Choroid plexus epithelial cell (primary cell): ENCODE measurements at regions not wholly inside any gene's neighbourhood (a gene's known extent, or its start where the extent isn't known, plus 50 kb on each side); places are given as distances from the start of the nearest gene placed in this dataset.

Experiments
- DNase-seq: peaks from one replicate; pipeline ENCODE4 v3.0.0-alpha.2; 2010; ENCODE audit warnings: low read depth
- H3K4me3 ChIP-seq: 2 replicates; pipeline ENCODE4 v1.5.1; 2011; ENCODE audit warnings: low read depth, mild to moderate bottlenecking, control low read depth, low read length, moderate library complexity
- TF ChIP-seq, protein P1 (sequence below): conservative IDR thresholded peaks from 2 replicates; pipeline ENCODE4 v1.5.1; 2011; ENCODE audit warnings: low read depth, mild to moderate bottlenecking, control low read depth, inconsistent platforms, low read length, moderate library complexity

- DNase-seq = no peak
- TF ChIP-seq, protein P1, sequence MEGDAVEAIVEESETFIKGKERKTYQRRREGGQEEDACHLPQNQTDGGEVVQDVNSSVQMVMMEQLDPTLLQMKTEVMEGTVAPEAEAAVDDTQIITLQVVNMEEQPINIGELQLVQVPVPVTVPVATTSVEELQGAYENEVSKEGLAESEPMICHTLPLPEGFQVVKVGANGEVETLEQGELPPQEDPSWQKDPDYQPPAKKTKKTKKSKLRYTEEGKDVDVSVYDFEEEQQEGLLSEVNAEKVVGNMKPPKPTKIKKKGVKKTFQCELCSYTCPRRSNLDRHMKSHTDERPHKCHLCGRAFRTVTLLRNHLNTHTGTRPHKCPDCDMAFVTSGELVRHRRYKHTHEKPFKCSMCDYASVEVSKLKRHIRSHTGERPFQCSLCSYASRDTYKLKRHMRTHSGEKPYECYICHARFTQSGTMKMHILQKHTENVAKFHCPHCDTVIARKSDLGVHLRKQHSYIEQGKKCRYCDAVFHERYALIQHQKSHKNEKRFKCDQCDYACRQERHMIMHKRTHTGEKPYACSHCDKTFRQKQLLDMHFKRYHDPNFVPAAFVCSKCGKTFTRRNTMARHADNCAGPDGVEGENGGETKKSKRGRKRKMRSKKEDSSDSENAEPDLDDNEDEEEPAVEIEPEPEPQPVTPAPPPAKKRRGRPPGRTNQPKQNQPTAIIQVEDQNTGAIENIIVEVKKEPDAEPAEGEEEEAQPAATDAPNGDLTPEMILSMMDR = no peak
- no peak overlapping the region for H3K4me3 ChIP-seq
Observed at GRCh38 chr7:81534446-81534845, 235.4 kb downstream of the HGF start.

GRCh38 chr7:81533931-81534330 lies 235.9 kb downstream of the HGF start:
- TF ChIP-seq, protein P1 = no peak
- no peak overlapping the region for H3K4me3 ChIP-seq
- DNase-seq = no peak

DNA sequence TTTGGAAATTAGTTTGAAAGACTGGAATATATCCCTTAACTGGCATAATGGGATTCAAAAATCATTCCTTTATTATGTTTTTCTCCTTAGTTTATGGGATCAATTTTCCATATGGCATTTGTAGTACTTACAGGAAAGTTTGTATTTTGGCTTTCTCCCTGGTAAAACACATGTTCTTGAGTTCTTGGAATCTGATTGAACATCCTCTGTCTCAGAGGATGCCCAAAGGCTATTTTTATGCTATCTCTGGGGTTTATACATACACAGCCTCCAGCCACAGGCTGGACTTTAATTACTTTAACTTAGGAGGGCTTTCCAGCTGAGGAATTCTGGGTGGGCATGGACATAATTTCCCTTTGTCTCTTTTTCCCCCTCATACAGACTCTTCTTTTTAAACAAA lies 236.4 kb downstream of the HGF start:
- no peak overlapping the region for H3K4me3 ChIP-seq
- TF ChIP-seq, protein P1 = no peak
- DNase-seq = no peak

GRCh38 chr7:81529785-81530184 lies 240.1 kb downstream of the HGF start:
- no peak overlapping the region for H3K4me3 ChIP-seq
- TF ChIP-seq, protein P1 = no peak
- no peak for DNase-seq

GRCh38 chr7:81527651-81528050 lies 242.2 kb downstream of the HGF start:
- DNase-seq = peak; percentile 11
- no peak overlapping the region for H3K4me3 ChIP-seq
- TF ChIP-seq, protein P1 = peak; percentile 22

- no peak for DNase-seq
- H3K4me3 ChIP-seq = no peak overlapping the region
- TF ChIP-seq, protein P1 = no peak
Observed at GRCh38 chr7:81526971-81527370, 242.9 kb downstream of the HGF start.

- TF ChIP-seq, protein P1 = no peak
- DNase-seq = peak; percentile 5
- no peak overlapping the region for H3K4me3 ChIP-seq
Observed at GRCh38 chr7:81525841-81526240, 244.0 kb downstream of the HGF start.
